SK-N-SH treated with all-trans-retinoic acid at 6 μM for 48 hours (cell line): ENCODE measurements at regions not wholly inside any gene's neighbourhood (a gene's known extent, or its start where the extent isn't known, plus 50 kb on each side); places are given as distances from the start of the nearest gene placed in this dataset.

Experiments used
- ARNTL ChIP-seq: fragments of 450-650 bp; formaldehyde crosslinking; IDR thresholded peaks from 2 replicates; pipeline ENCODE4 v1.5.0; 2020; ENCODE audit warnings: low read depth, mild to moderate bottlenecking, moderate library complexity, borderline replicate concordance
- PATZ1 ChIP-seq: fragments of 250-450 bp; sonication (Bioruptor Pico); IDR thresholded peaks from 2 replicates; pipeline ENCODE4 v1.8.0; 2020; ENCODE audit warnings: mild to moderate bottlenecking, moderate library complexity, borderline replicate concordance
- PPARA ChIP-seq: fragments of 250-450 bp; sonication (Bioruptor Pico); IDR thresholded peaks from 2 replicates; pipeline ENCODE4 v1.5.0; 2020; ENCODE audit warnings: mild to moderate bottlenecking, borderline replicate concordance
- RARB ChIP-seq: fragments of 250-450 bp; sonication (Bioruptor Pico); IDR thresholded peaks from 2 replicates; pipeline ENCODE4 v1.8.0; 2021; ENCODE audit warnings: mild to moderate bottlenecking, moderate library complexity
- SNAI2 ChIP-seq: fragments of 250-450 bp; sonication (Bioruptor Pico); IDR thresholded peaks from 2 replicates; pipeline ENCODE4 v1.5.0; 2020; ENCODE audit warnings: mild to moderate bottlenecking, moderate library complexity
- TCF4 ChIP-seq: fragments of 250-450 bp; sonication (Bioruptor Pico); IDR thresholded peaks from 2 replicates; pipeline ENCODE4 v1.8.0; 2021; ENCODE audit warnings: mild to moderate bottlenecking, moderate library complexity, borderline replicate concordance
- TOX ChIP-seq: fragments of 250-450 bp; sonication (Bioruptor Pico); IDR thresholded peaks from 2 replicates; pipeline ENCODE4 v1.8.0; 2021; ENCODE audit warnings: mild to moderate bottlenecking, moderate library complexity, borderline replicate concordance
- ZNF70 ChIP-seq: fragments of 450-650 bp; formaldehyde crosslinking; IDR thresholded peaks from 2 replicates; pipeline ENCODE4 v1.5.0; 2020; ENCODE audit warnings: mild to moderate bottlenecking, moderate library complexity

- no peak for TF ChIP-seq ARNTL (CRISPR knock-in tag)
- no peak for TF ChIP-seq ZNF70
- TF ChIP-seq TOX (CRISPR knock-in tag): no peak
- TF ChIP-seq TCF4 (CRISPR knock-in tag): no peak
- TF ChIP-seq RARB (CRISPR knock-in tag): no peak
- no peak for TF ChIP-seq PATZ1 (CRISPR knock-in tag)
- no peak for TF ChIP-seq PPARA
- TF ChIP-seq SNAI2: no peak
Observed at GRCh38 chr2:118732432-118732831, 115.0 kb downstream of the EN1 start.
